Thymus (tissue), 11 donors: ENCODE measurements at regions not wholly inside any gene's neighbourhood (a gene's known extent, or its start where the extent isn't known, plus 50 kb on each side); places are given as distances from the start of the nearest gene placed in this dataset.

ENCODE experiments used
- DNase-seq, 9 donors: peaks; one replicate each; pipeline ENCODE4 v3.0.0-alpha.2; 2013; ENCODE audit warnings: low spot score in 9 of 9, low read depth in 6 of 9, missing footprints in 1 of 9
- H3K27ac ChIP-seq, 2 donors: one replicate each; pipeline ENCODE4 v1.5.1; 2013; ENCODE audit warnings: control low read depth in 1 of 2, low read depth in 1 of 2, low read length in 1 of 2, mild to moderate bottlenecking in 1 of 2, moderate library complexity in 1 of 2
- H3K27me3 ChIP-seq, 2 donors: one replicate each; pipeline ENCODE4 v1.5.1; 2013; ENCODE audit warnings: low read length in 1 of 2; ENCODE audit not compliant: control insufficient read depth in 2 of 2, insufficient read depth in 1 of 2
- H3K36me3 ChIP-seq, 2 donors: one replicate each; pipeline ENCODE4 v1.5.1; 2013; ENCODE audit warnings: low read length in 1 of 2, mild to moderate bottlenecking in 1 of 2, moderate library complexity in 1 of 2; ENCODE audit not compliant: control insufficient read depth in 2 of 2, insufficient read depth in 2 of 2
- H3K4me1 ChIP-seq, 2 donors: one replicate each; pipeline ENCODE4 v1.5.1; 2013; ENCODE audit warnings: low read length in 2 of 2; ENCODE audit not compliant: control insufficient read depth in 2 of 2, insufficient read depth in 2 of 2
- H3K4me3 ChIP-seq, 2 donors: one replicate each; pipeline ENCODE4 v1.5.1; 2013; ENCODE audit warnings: low read length in 2 of 2, control low read depth in 1 of 2, mild to moderate bottlenecking in 1 of 2
- H3K9me3 ChIP-seq, 2 donors: one replicate each; pipeline ENCODE4 v1.5.1; 2013; ENCODE audit warnings: low read length in 1 of 2, mild to moderate bottlenecking in 1 of 2; ENCODE audit not compliant: control insufficient read depth in 2 of 2, insufficient read depth in 1 of 2
- WGBS: extraction: QIAGEN DNeasy Blood & Tissue Kit; methylation state at CpG from one replicate; pipeline ENCODE4 v1.1.7; 2013; 5-methylcytosine and 5-hydroxymethylcytosine counted together
- donor health status: healthy.

GRCh38 chr12:93300611-93301021, 77.1 kb upstream of the NUDT4 start:
- H3K27ac ChIP-seq, result no peak overlapping the region
- H3K9me3 ChIP-seq, result no peaks in the 10 kb centered on the region
- H3K4me3 ChIP-seq, result no peak overlapping the region
- DNase-seq, result no peak
- peaks cover 0 to 5% of the 10 kb centered on the region in 2 donors for H3K4me1 ChIP-seq
- H3K36me3 ChIP-seq, result no peaks in the 10 kb centered on the region
- 91% methylated on average over 2 of the region's 2 CpGs for WGBS
- no peaks in the 10 kb centered on the region for H3K27me3 ChIP-seq

GRCh38 chr12:93302331-93303229, 75.1 kb upstream of the NUDT4 start:
- Histone ChIP-seq H3K36me3 (no peaks in the 10 kb centered on the region), H3K9me3 (no peaks in the 10 kb centered on the region), H3K27me3 (no peaks in the 10 kb centered on the region), H3K4me1 (no peaks in the 10 kb centered on the region), H3K4me3 (no peak overlapping the region), H3K27ac (no peak overlapping the region)
- 79% methylated on average over 5 of the region's 5 CpGs for WGBS
- DNase-seq, result no peak

- no peak overlapping the region for H3K27ac ChIP-seq
- H3K36me3 ChIP-seq, result no peaks in the 10 kb centered on the region
- H3K9me3 ChIP-seq, result no peaks in the 10 kb centered on the region
- H3K27me3 ChIP-seq, result no peaks in the 10 kb centered on the region
- no peaks in the 10 kb centered on the region for H3K4me1 ChIP-seq
- H3K4me3 ChIP-seq, result no peak overlapping the region
- no peak for DNase-seq
Observed at GRCh38 chr12:93306636-93307035, 71.1 kb upstream of the NUDT4 start.

GRCh38 chr12:93308281-93308680, 69.4 kb upstream of the NUDT4 start:
- Histone ChIP-seq H3K9me3 (no peaks in the 10 kb centered on the region), H3K27ac (no peak overlapping the region), H3K4me1 (no peaks in the 10 kb centered on the region), H3K36me3 (no peaks in the 10 kb centered on the region), H3K4me3 (no peak overlapping the region), H3K27me3 (no peaks in the 10 kb centered on the region)
- 98% methylated on average over 4 of the region's 4 CpGs for WGBS
- DNase-seq, result no peak

- DNase-seq, result no peak
- no peaks in the 10 kb centered on the region for H3K27me3 ChIP-seq
- no peaks in the 10 kb centered on the region for H3K36me3 ChIP-seq
- no peak overlapping the region for H3K4me3 ChIP-seq
- no peaks in the 10 kb centered on the region for H3K4me1 ChIP-seq
- H3K9me3 ChIP-seq, result no peaks in the 10 kb centered on the region
- 99% methylated on average over 2 of the region's 2 CpGs for WGBS
- H3K27ac ChIP-seq, result no peak overlapping the region
Observed at GRCh38 chr12:93311827-93312226, 65.9 kb upstream of the NUDT4 start.

GRCh38 chr12:93314177-93314497, 63.6 kb upstream of the NUDT4 start:
- Histone ChIP-seq H3K9me3 (no peaks in the 10 kb centered on the region), H3K4me1 (no peaks in the 10 kb centered on the region), H3K27me3 (no peaks in the 10 kb centered on the region), H3K27ac (no peak overlapping the region), H3K4me3 (no peak overlapping the region), H3K36me3 (no peaks in the 10 kb centered on the region)
- no peak for DNase-seq
- WGBS, result 96% methylated on average over 4 of the region's 4 CpGs

- WGBS, result 98% methylated on average over 9 of the region's 9 CpGs
- Histone ChIP-seq H3K4me1 (no peaks in the 10 kb centered on the region), H3K4me3 (no peak overlapping the region), H3K27ac (no peak overlapping the region), H3K9me3 (no peaks in the 10 kb centered on the region), H3K27me3 (no peaks in the 10 kb centered on the region), H3K36me3 (no peaks in the 10 kb centered on the region)
- DNase-seq, result no peak
Observed at GRCh38 chr12:93315385-93315906, 62.3 kb upstream of the NUDT4 start.

- Histone ChIP-seq H3K9me3 (no peaks in the 10 kb centered on the region), H3K4me1 (no peaks in the 10 kb centered on the region), H3K27ac (no peak overlapping the region), H3K4me3 (no peak overlapping the region), H3K36me3 (no peaks in the 10 kb centered on the region), H3K27me3 (no peaks in the 10 kb centered on the region)
- 73% methylated on average over 4 of the region's 4 CpGs for WGBS
- DNase-seq, result no peak
Observed at GRCh38 chr12:93315907-93316622, 61.7 kb upstream of the NUDT4 start.

- Histone ChIP-seq H3K4me3 (no peak overlapping the region), H3K27me3 (no peaks in the 10 kb centered on the region), H3K4me1 (no peaks in the 10 kb centered on the region), H3K27ac (no peak overlapping the region), H3K9me3 (no peaks in the 10 kb centered on the region), H3K36me3 (no peaks in the 10 kb centered on the region)
- 100% methylated on average over 1 of the region's 1 CpG for WGBS
- DNase-seq, result no peak
Observed at GRCh38 chr12:93316623-93316971, 61.1 kb upstream of the NUDT4 start.
